Mammary epithelial cell (primary cell): ENCODE measurements at regions not wholly inside any gene's neighbourhood (a gene's known extent, or its start where the extent isn't known, plus 50 kb on each side); places are given as distances from the start of the nearest gene placed in this dataset.

ENCODE experiments used
- CTCF ChIP-seq, 2 donors: IDR thresholded peaks in 1 of 2; conservative IDR thresholded peaks in 1 of 2; 2 replicates each; pipeline ENCODE4 v1.5.1; 2011 to 2012; ENCODE audit warnings: inconsistent platforms in 2 of 2, low read length in 2 of 2, mild to moderate bottlenecking in 2 of 2, control low read depth in 1 of 2, low read depth in 1 of 2; ENCODE audit not compliant: insufficient read depth in 1 of 2; ENCODE audit errors: extremely low read depth in 1 of 2
- EZH2 ChIP-seq: IDR thresholded peaks from 2 replicates; pipeline ENCODE4 v1.6.1; 2012; ENCODE audit warnings: low read length, inconsistent platforms, borderline replicate concordance

- no peak for TF ChIP-seq CTCF (conservative IDR thresholded peaks at IDR 0.05 in 1 of 2, IDR thresholded peaks at IDR 0.05 in 1 of 2; ENCODE audit: extremely low read depth in 1 of 2, insufficient read depth in 1 of 2, low read depth in 1 of 2, low read length in 2 of 2)
- no peak for TF ChIP-seq EZH2
Observed at GRCh38 chr5:17004441-17005106, 68.5 kb upstream of the MYO10 start.
